GM23338 (cell line): ENCODE measurements at regions not wholly inside any gene's neighbourhood (a gene's known extent, or its start where the extent isn't known, plus 50 kb on each side); places are given as distances from the start of the nearest gene placed in this dataset.
"Not testable (repeated sequence)": the region's sequence is repeated elsewhere in the genome, so short reads cannot be mapped to it uniquely, and the experiment has no call there.

ENCODE experiments used
- CREB1 ChIP-seq: fragments of 250-450 bp; sonication (Bioruptor Pico); IDR thresholded peaks from 2 replicates; pipeline ENCODE4 v1.5.0; 2020; ENCODE audit warnings: low read depth, mild to moderate bottlenecking, moderate library complexity
- JUNB ChIP-seq: IDR thresholded peaks from one replicate; pipeline ENCODE4 v1.6.1; 2016; ENCODE audit warnings: antibody characterized with exemption; ENCODE audit not compliant: unreplicated experiment
- ZNF114 ChIP-seq: fragments of 250-450 bp; sonication (Bioruptor Pico); IDR thresholded peaks from 2 replicates; pipeline ENCODE4 v1.5.0; 2020; ENCODE audit warnings: mild to moderate bottlenecking, moderate library complexity
- TF ChIP-seq, protein P1 (sequence below), 2 experiments: fragments of 200-600 bp in 1 of 2; sonication (generic) in 1 of 2; conservative IDR thresholded peaks; 2 replicates each; pipeline versions ENCODE4 v1.5.1 to v1.6.1; 2016 to 2017; ENCODE audit warnings: antibody characterized with exemption in 2 of 2, low read depth in 2 of 2, mild to moderate bottlenecking in 2 of 2, moderate library complexity in 1 of 2
- TF ChIP-seq, protein P2 (sequence below): fragments of 250-450 bp; sonication (Bioruptor Pico); IDR thresholded peaks from 2 replicates; pipeline ENCODE4 v1.5.0; 2020; ENCODE audit warnings: mild to moderate bottlenecking, moderate library complexity
- TF ChIP-seq, protein P3 (sequence below): IDR thresholded peaks from one replicate; pipeline ENCODE4 v1.6.1; 2018; ENCODE audit warnings: antibody characterized with exemption; ENCODE audit not compliant: unreplicated experiment

DNA sequence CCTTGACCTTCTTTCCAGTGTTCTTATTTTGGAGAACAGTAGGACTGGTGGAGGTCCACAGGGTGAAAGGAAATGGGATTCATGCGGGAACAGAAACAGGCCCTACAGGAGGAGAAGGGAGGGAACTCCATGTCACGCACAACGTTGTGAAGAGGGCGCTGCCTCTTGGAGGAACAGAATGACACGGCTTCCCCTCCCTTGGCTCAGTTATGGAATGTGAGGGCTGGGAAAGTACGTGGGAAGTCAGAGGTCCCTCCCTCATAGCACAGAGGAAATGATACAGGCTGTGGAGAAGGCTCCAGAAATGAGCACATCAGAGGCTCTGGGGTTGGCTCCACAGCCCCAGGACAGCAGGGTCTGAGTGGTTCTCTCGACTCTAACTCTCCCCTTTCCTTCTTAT, 49.9 kb upstream of the PROP1 start:
- TF ChIP-seq, protein P1, sequence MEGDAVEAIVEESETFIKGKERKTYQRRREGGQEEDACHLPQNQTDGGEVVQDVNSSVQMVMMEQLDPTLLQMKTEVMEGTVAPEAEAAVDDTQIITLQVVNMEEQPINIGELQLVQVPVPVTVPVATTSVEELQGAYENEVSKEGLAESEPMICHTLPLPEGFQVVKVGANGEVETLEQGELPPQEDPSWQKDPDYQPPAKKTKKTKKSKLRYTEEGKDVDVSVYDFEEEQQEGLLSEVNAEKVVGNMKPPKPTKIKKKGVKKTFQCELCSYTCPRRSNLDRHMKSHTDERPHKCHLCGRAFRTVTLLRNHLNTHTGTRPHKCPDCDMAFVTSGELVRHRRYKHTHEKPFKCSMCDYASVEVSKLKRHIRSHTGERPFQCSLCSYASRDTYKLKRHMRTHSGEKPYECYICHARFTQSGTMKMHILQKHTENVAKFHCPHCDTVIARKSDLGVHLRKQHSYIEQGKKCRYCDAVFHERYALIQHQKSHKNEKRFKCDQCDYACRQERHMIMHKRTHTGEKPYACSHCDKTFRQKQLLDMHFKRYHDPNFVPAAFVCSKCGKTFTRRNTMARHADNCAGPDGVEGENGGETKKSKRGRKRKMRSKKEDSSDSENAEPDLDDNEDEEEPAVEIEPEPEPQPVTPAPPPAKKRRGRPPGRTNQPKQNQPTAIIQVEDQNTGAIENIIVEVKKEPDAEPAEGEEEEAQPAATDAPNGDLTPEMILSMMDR (conservative IDR thresholded peaks at IDR 0.05; ENCODE audit: low read depth in 2 of 2): not testable (repeated sequence)
- TF ChIP-seq, protein P2, sequence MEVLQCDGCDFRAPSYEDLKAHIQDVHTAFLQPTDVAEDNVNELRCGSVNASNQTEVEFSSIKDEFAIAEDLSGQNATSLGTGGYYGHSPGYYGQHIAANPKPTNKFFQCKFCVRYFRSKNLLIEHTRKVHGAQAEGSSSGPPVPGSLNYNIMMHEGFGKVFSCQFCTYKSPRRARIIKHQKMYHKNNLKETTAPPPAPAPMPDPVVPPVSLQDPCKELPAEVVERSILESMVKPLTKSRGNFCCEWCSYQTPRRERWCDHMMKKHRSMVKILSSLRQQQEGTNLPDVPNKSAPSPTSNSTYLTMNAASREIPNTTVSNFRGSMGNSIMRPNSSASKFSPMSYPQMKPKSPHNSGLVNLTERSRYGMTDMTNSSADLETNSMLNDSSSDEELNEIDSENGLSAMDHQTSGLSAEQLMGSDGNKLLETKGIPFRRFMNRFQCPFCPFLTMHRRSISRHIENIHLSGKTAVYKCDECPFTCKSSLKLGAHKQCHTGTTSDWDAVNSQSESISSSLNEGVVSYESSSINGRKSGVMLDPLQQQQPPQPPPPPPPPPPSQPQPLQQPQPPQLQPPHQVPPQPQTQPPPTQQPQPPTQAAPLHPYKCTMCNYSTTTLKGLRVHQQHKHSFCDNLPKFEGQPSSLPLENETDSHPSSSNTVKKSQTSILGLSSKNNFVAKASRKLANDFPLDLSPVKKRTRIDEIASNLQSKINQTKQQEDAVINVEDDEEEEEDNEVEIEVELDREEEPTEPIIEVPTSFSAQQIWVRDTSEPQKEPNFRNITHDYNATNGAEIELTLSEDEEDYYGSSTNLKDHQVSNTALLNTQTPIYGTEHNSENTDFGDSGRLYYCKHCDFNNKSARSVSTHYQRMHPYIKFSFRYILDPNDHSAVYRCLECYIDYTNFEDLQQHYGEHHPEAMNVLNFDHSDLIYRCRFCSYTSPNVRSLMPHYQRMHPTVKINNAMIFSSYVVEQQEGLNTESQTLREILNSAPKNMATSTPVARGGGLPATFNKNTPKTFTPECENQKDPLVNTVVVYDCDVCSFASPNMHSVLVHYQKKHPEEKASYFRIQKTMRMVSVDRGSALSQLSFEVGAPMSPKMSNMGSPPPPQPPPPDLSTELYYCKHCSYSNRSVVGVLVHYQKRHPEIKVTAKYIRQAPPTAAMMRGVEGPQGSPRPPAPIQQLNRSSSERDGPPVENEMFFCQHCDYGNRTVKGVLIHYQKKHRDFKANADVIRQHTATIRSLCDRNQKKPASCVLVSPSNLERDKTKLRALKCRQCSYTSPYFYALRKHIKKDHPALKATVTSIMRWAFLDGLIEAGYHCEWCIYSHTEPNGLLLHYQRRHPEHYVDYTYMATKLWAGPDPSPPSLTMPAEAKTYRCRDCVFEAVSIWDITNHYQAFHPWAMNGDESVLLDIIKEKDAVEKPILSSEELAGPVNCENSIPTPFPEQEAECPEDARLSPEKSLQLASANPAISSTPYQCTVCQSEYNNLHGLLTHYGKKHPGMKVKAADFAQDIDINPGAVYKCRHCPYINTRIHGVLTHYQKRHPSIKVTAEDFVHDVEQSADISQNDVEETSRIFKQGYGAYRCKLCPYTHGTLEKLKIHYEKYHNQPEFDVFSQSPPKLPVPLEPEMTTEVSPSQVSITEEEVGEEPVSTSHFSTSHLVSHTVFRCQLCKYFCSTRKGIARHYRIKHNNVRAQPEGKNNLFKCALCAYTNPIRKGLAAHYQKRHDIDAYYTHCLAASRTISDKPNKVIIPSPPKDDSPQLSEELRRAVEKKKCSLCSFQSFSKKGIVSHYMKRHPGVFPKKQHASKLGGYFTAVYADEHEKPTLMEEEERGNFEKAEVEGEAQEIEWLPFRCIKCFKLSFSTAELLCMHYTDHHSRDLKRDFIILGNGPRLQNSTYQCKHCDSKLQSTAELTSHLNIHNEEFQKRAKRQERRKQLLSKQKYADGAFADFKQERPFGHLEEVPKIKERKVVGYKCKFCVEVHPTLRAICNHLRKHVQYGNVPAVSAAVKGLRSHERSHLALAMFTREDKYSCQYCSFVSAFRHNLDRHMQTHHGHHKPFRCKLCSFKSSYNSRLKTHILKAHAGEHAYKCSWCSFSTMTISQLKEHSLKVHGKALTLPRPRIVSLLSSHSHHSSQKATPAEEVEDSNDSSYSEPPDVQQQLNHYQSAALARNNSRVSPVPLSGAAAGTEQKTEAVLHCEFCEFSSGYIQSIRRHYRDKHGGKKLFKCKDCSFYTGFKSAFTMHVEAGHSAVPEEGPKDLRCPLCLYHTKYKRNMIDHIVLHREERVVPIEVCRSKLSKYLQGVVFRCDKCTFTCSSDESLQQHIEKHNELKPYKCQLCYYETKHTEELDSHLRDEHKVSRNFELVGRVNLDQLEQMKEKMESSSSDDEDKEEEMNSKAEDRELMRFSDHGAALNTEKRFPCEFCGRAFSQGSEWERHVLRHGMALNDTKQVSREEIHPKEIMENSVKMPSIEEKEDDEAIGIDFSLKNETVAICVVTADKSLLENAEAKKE (CRISPR knock-in tag): not testable (repeated sequence)
- TF ChIP-seq, protein P3, sequence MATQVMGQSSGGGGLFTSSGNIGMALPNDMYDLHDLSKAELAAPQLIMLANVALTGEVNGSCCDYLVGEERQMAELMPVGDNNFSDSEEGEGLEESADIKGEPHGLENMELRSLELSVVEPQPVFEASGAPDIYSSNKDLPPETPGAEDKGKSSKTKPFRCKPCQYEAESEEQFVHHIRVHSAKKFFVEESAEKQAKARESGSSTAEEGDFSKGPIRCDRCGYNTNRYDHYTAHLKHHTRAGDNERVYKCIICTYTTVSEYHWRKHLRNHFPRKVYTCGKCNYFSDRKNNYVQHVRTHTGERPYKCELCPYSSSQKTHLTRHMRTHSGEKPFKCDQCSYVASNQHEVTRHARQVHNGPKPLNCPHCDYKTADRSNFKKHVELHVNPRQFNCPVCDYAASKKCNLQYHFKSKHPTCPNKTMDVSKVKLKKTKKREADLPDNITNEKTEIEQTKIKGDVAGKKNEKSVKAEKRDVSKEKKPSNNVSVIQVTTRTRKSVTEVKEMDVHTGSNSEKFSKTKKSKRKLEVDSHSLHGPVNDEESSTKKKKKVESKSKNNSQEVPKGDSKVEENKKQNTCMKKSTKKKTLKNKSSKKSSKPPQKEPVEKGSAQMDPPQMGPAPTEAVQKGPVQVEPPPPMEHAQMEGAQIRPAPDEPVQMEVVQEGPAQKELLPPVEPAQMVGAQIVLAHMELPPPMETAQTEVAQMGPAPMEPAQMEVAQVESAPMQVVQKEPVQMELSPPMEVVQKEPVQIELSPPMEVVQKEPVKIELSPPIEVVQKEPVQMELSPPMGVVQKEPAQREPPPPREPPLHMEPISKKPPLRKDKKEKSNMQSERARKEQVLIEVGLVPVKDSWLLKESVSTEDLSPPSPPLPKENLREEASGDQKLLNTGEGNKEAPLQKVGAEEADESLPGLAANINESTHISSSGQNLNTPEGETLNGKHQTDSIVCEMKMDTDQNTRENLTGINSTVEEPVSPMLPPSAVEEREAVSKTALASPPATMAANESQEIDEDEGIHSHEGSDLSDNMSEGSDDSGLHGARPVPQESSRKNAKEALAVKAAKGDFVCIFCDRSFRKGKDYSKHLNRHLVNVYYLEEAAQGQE: not testable (repeated sequence)
- not testable (repeated sequence) for TF ChIP-seq JUNB, CREB1, ZNF114
